ENCODE measurements at regions not wholly inside any gene's neighbourhood (a gene's known extent, or its start where the extent isn't known, plus 50 kb on each side); places are given as distances from the start of the nearest gene placed in this dataset.

DNA sequence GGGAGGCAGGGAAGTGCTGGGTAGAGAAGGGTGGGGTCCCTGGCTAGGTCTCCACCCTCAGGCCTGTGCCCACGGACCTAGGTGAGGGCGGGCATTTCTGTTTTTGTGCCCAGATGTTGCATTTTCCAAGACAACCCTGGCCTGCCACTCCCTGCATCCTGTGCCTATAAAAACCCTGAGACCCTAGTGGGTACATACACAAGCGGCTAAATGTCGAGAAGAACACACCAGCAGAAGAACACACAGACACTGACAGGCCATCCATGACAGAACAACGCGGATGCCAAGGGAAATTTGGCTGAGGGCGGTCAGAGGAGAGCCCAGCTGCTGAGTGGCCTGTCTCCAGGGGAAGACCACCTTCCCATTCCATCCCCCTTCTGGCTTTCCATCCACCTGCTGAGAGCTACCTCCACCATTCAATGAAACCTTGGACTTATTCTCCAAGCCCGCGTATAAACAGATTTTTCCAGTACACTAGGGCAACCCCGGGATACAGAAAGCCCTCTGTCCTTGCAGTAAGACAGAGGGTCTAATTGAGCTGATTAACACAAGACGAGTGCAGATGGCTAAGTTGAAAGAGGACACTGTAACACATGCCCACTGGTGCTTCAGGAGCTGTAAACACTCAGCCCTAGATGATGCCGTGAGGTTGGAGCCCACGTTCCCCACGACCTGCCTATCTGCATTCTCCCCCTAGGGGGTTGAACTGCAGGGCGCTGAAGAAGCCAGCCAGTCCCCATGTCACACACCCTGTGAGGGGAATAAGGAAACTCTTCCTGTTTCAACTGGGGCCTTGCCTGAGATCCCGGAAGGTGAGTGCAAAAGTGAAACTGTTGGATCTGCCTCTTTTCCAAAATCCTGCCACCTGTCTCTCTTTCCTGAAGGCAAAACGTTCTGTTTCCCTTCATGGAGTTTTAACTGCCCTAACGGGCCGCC is 147.2 kb upstream of the COX10 start:
- no peak for ATAC-seq
- no TSS peak for BruUV-seq (replicated peaks)
- TF ChIP-seq, protein P1, sequence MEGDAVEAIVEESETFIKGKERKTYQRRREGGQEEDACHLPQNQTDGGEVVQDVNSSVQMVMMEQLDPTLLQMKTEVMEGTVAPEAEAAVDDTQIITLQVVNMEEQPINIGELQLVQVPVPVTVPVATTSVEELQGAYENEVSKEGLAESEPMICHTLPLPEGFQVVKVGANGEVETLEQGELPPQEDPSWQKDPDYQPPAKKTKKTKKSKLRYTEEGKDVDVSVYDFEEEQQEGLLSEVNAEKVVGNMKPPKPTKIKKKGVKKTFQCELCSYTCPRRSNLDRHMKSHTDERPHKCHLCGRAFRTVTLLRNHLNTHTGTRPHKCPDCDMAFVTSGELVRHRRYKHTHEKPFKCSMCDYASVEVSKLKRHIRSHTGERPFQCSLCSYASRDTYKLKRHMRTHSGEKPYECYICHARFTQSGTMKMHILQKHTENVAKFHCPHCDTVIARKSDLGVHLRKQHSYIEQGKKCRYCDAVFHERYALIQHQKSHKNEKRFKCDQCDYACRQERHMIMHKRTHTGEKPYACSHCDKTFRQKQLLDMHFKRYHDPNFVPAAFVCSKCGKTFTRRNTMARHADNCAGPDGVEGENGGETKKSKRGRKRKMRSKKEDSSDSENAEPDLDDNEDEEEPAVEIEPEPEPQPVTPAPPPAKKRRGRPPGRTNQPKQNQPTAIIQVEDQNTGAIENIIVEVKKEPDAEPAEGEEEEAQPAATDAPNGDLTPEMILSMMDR (IDR thresholded peaks at IDR 0.05) = no peak
- TF ChIP-seq POLR2AphosphoS5 (IDR thresholded peaks at IDR 0.05; ENCODE audit: low read depth, low read length) = no peak
- TF ChIP-seq TCF7L2 (IDR thresholded peaks at IDR 0.05; ENCODE audit: low read depth, low read length) = no peak
- TF ChIP-seq, protein P2, sequence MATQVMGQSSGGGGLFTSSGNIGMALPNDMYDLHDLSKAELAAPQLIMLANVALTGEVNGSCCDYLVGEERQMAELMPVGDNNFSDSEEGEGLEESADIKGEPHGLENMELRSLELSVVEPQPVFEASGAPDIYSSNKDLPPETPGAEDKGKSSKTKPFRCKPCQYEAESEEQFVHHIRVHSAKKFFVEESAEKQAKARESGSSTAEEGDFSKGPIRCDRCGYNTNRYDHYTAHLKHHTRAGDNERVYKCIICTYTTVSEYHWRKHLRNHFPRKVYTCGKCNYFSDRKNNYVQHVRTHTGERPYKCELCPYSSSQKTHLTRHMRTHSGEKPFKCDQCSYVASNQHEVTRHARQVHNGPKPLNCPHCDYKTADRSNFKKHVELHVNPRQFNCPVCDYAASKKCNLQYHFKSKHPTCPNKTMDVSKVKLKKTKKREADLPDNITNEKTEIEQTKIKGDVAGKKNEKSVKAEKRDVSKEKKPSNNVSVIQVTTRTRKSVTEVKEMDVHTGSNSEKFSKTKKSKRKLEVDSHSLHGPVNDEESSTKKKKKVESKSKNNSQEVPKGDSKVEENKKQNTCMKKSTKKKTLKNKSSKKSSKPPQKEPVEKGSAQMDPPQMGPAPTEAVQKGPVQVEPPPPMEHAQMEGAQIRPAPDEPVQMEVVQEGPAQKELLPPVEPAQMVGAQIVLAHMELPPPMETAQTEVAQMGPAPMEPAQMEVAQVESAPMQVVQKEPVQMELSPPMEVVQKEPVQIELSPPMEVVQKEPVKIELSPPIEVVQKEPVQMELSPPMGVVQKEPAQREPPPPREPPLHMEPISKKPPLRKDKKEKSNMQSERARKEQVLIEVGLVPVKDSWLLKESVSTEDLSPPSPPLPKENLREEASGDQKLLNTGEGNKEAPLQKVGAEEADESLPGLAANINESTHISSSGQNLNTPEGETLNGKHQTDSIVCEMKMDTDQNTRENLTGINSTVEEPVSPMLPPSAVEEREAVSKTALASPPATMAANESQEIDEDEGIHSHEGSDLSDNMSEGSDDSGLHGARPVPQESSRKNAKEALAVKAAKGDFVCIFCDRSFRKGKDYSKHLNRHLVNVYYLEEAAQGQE (IDR thresholded peaks at IDR 0.05; ENCODE audit: insufficient read depth in 1 of 2, low read depth in 2 of 2, low read length in 1 of 2) = no peak
- TF ChIP-seq SIN3A (IDR thresholded peaks at IDR 0.05; ENCODE audit: borderline replicate concordance, insufficient read depth, low read depth, low read length) = no peak
- DNase-seq (ENCODE audit: low read depth, low spot score) = no peak
- in situ Hi-C loops (cut with HindIII; ENCODE audit: low pct_unique_long_range_greater_than_20kb, low sequenced_read_pairs) = no loop called here
- no peak overlapping the region for H3K27ac ChIP-seq (ENCODE audit: low read length)
- CTCF ChIA-PET = no interaction called here
- intact Hi-C loops (cut with micrococcal nuclease; ENCODE audit: unreplicated experiment) = no loop called here
- POLR2A ChIA-PET = no interaction called here
- H3K27me3 ChIP-seq (ENCODE audit: control insufficient read depth, insufficient read depth, low read length) = no peaks in the 10 kb centered on the region
- H3K4me1 ChIP-seq (ENCODE audit: control insufficient read depth, insufficient read depth, low read length) = no peaks in the 10 kb centered on the region
- H3K4me3 ChIP-seq (ENCODE audit: low read depth in 2 of 2, low read length in 2 of 2) = peak overlapping the region in 1 of 2 experiments; percentile 18; a peak in 1 of 4 replicates
- no peaks in the 10 kb centered on the region for H3K36me3 ChIP-seq (ENCODE audit: control insufficient read depth, insufficient read depth, low read length)
- H3K9me3 ChIP-seq (ENCODE audit: control insufficient read depth, insufficient read depth, low read depth, low read length) = no peaks in the 10 kb centered on the region

DNA sequence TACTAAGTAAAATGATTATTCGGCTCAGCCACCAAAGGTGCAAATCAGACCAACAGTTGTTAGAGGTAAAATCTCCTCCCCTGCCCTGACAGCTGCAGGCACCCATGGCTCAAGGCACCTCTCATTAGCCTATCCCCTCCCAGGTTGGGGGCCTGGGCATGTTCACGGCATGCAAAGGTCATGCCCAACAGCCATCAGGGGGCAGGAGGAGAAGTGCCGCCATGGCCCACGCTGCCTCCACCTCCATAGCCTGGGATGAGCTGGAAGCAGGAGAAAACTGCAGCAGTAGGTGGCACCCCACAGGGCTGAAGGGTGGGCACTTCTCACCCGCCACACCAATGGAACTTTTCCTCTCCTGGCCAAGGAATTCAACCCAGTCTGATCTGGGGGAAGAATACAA is 146.4 kb upstream of the COX10 start:
- Histone ChIP-seq H3K4me3 (ENCODE audit: low read depth in 2 of 2, low read length in 2 of 2) (no peak overlapping the region), H3K4me1 (ENCODE audit: control insufficient read depth, insufficient read depth, low read length) (no peaks in the 10 kb centered on the region), H3K27ac (ENCODE audit: low read length) (no peak overlapping the region), H3K9me3 (ENCODE audit: control insufficient read depth, insufficient read depth, low read depth, low read length) (no peaks in the 10 kb centered on the region), H3K27me3 (ENCODE audit: control insufficient read depth, insufficient read depth, low read length) (no peaks in the 10 kb centered on the region), H3K36me3 (ENCODE audit: control insufficient read depth, insufficient read depth, low read length) (no peaks in the 10 kb centered on the region)
- ChIA-PET CTCF (no interaction called here), POLR2A (no interaction called here)
- BruUV-seq (replicated peaks) = no TSS peak
- in situ Hi-C loops (cut with HindIII; ENCODE audit: low pct_unique_long_range_greater_than_20kb, low sequenced_read_pairs) (no loop called here), intact Hi-C loops (cut with micrococcal nuclease; ENCODE audit: unreplicated experiment) (no loop called here)
- ATAC-seq (no peak), DNase-seq (ENCODE audit: low read depth, low spot score) (no peak)
- TF ChIP-seq, protein P1 (IDR thresholded peaks at IDR 0.05) = no peak
- TF ChIP-seq SIN3A (IDR thresholded peaks at IDR 0.05; ENCODE audit: borderline replicate concordance, insufficient read depth, low read depth, low read length) (no peak), POLR2AphosphoS5 (IDR thresholded peaks at IDR 0.05; ENCODE audit: low read depth, low read length) (no peak), TCF7L2 (IDR thresholded peaks at IDR 0.05; ENCODE audit: low read depth, low read length) (no peak)
- TF ChIP-seq, protein P2 (IDR thresholded peaks at IDR 0.05; ENCODE audit: insufficient read depth in 1 of 2, low read depth in 2 of 2, low read length in 1 of 2) = no peak
